PC-3 (cell line): ENCODE measurements at regions not wholly inside any gene's neighbourhood (a gene's known extent, or its start where the extent isn't known, plus 50 kb on each side); places are given as distances from the start of the nearest gene placed in this dataset.

Source experiments
- EZH2 ChIP-seq: fragments of 300-600 bp; sonication (generic); IDR thresholded peaks from one replicate; pipeline ENCODE4 v1.6.1; 2017; ENCODE audit warnings: antibody characterized with exemption, mild to moderate bottlenecking, low read length; ENCODE audit not compliant: unreplicated experiment
- EZH2phosphoT487 ChIP-seq: fragments of 300-600 bp; sonication (generic); IDR thresholded peaks from 2 replicates; pipeline ENCODE4 v1.6.1; 2018; ENCODE audit warnings: mild to moderate bottlenecking, antibody characterized with exemption, low read length, borderline replicate concordance
- TF ChIP-seq, protein P1 (sequence below): fragments of 300-600 bp; sonication (generic); conservative IDR thresholded peaks from 2 replicates; pipeline ENCODE4 v1.5.1; 2017; ENCODE audit warnings: antibody characterized with exemption, low read depth, mild to moderate bottlenecking, low read length

GRCh38 chr22:44387486-44387885 is 74.7 kb upstream of the SHISAL1 start:
- TF ChIP-seq, protein P1, sequence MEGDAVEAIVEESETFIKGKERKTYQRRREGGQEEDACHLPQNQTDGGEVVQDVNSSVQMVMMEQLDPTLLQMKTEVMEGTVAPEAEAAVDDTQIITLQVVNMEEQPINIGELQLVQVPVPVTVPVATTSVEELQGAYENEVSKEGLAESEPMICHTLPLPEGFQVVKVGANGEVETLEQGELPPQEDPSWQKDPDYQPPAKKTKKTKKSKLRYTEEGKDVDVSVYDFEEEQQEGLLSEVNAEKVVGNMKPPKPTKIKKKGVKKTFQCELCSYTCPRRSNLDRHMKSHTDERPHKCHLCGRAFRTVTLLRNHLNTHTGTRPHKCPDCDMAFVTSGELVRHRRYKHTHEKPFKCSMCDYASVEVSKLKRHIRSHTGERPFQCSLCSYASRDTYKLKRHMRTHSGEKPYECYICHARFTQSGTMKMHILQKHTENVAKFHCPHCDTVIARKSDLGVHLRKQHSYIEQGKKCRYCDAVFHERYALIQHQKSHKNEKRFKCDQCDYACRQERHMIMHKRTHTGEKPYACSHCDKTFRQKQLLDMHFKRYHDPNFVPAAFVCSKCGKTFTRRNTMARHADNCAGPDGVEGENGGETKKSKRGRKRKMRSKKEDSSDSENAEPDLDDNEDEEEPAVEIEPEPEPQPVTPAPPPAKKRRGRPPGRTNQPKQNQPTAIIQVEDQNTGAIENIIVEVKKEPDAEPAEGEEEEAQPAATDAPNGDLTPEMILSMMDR = no peak
- no peak for TF ChIP-seq EZH2
- TF ChIP-seq EZH2phosphoT487 = no peak
